CD4-positive, alpha-beta T cell treated with Interleukin-4 for 1 hour (primary cell): ENCODE measurements at regions not wholly inside any gene's neighbourhood (a gene's known extent, or its start where the extent isn't known, plus 50 kb on each side); places are given as distances from the start of the nearest gene placed in this dataset.

ENCODE experiments used
- DNase-seq, 2 donors: peaks; one replicate each; pipeline ENCODE4 v3.0.0-alpha.2; 2020 to 2022

DNA sequence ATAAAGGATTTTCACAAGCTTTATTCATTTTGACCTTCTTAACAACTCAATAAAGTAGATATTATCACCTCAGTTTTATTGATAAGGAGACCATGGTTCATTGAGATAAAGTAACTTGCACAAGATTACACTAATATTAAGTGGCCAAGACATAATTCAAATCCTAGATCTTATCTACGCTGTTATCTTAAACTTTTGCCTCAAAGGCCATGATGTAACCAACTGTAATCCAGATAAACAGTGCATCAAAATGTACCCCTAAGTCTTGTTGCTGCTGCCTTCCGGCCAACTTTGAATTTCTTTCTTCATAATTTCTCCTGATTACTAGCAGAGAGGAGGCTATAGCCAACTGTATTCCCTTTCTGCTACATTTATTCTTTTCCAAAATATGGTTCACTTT lies 1094.8 kb upstream of the PIK3C3 start:
- DNase-seq: no peak

DNA sequence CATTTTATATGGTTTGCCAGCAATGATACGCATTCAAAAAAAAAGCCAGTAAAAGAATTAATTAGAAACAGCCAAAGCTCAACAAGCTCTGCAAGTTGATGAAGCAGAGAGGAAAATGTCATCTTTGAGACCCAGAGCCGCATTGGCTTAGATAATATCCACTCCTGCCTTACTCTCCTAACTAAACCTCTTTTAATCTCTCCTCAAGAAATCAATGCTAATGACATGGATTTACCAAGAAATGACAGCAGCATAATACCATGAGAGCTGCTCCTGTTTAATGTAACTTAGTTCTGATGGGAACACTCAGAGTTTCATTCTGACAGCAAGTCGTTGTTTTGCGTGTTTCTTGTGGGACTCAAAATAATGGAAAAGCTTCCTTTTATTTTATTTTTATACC lies 1099.4 kb upstream of the PIK3C3 start:
- no peak for DNase-seq

DNA sequence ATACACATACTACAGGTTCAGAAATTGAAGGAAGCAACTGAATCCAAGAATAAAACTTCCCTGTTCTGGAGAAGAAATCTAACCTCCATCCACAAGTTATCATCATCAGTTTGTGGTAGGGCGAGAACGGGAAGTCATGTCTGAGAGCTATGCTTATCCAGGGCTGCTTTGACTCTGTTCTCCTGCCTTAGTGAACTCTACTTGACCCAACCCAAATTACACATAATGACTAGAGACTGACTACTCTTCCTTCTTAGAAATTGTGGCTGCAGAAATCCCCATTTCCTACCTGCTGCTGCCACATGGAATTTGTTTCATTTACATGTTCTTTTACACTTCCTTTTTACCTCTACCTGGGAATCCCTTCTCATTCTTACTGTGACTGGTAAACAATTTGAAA lies 1102.6 kb upstream of the PIK3C3 start:
- no peak for DNase-seq

DNA sequence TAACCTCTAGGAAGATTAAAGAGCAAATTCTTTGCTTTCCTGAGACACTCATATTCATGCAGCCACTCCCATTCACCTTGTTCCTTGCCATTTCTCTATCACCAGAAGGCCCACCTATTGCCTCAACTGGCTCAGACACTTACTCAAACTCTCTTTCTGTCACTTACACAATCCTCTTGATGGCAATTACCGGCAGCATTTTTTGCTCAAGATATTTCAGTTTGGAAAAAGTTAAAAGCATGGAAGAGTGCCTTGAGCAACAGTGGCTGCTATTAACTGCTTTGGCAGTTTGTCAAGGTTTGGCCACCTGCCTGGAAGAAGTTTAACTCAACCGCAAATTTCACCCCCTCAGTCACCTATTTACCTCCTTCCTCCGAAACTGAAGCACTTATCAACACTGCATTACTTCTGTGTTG lies 1104.0 kb upstream of the PIK3C3 start:
- no peak for DNase-seq

DNA sequence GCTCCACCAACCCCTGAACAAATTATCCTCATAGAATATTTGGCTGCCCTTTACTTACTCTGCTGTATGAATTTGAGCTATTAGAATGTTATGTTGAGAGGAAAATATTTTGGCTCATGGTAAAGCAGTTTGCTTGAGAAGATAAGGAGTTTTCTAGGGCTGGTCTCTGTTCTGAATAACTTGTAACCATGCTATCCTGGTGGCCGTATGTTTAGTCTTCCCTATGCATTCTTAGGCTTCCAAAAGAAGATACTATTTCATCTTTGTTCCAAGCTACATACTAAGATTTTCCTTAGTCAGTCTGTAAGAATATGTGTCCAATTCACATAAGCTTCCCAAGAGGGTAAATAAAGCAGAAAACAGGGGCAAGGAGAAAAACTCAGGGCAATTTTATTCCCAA lies 1105.1 kb upstream of the PIK3C3 start:
- DNase-seq: no peak

DNA sequence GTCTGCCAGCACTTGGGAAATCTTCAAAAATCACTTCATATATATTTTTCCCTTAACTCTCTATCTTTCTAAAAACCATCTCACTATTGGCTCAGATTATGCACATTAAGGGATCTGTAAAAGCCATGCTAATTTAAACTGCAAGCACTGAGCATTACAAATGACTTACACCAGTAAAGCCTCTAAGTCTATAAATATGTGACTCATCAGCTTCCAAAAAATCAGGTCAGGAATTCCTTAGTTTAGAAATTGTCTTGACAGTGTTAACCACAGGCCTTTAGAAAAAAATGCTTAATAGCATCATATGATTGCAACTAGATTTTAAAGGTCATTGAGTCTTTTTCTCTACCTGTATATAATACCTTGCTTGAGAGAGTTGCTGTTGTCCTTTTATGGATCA lies 1113.6 kb upstream of the PIK3C3 start:
- DNase-seq: no peak

DNA sequence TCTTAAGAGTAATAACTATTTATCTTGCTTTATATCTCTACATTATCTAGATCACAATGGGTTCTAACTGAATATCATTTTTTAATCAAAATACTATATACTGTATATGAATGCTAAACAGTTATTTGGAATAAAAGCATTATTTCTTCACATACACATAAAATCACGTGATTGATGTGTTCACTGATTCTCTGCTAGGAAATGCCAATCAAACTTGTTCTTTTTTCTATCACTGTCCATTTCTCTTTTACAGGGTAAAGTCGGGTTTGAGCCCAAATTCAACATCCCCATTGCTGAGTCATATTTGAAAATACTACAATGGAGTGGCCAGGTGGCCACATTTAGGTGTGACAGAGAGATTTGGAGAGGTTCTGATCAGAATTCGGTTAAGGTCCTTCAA lies 1114.0 kb upstream of the PIK3C3 start:
- no peak for DNase-seq

DNA sequence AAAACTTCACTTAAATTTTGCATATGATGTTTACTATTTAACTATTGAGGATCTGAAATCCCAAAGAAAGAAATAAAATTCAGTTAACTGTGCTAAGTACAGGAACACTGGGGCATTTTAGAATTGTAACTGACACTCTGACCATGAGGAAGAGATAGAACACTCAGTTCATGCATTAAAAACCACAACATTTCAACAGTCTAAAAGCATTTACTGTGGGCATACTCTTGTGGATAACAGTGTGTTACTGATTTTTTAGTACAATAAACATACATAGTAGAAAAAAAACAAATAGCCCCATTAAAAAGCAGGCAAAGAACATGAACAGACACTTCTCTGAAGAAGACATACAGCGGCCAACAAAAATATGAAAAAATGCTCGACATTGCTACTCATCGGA lies 1122.7 kb upstream of the PIK3C3 start:
- DNase-seq: no peak

DNA sequence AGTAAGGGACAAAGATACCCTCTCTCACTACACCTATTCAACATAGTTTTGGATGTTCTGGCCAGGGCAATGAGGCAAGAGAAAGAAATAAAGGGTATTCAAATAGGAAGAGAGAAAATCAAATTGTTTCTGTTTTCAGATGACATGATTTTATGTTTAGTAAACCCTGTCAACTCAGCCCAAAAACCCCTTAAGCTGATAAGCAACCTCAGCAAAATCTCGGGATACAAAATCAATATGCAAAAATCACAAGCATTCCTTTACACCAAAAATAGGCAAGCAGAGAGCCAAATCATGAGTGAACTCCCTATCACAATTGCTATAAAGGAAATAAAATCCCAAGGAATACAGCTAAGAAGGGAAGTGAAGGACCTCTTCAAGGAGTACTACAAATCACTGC lies 1130.7 kb upstream of the PIK3C3 start:
- DNase-seq: no peak

DNA sequence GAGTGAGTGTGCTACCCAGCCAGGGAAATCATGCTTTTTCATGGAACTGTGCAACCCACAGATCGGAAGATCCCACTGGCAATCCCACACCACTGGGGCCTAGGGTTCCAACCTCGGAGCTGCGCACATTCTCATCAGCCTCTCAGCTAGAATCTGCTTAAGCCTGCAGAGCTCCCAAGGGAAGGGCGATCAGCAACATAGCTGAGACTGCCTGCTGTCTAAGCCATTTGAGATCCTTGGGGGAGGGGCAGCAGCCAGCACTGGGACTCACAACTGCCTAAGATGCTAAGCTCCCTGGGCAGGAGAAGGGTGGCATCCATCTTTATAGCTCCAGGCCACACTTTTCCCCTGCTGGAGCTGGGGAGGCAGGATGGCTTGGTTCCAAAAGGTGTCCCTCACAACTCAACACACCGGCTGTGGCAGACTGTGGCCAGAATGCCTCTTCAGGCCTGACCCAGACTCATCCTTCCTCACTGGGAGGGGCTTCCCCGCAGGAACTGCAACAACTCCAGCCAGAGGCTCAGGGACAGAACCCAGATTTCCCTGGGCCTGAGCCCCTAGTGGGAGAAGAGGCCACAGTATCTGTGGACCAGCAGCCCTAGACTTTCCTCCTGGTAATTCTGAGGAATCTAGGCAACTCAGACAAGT lies 1133.3 kb upstream of the PIK3C3 start:
- DNase-seq: no peak

DNA sequence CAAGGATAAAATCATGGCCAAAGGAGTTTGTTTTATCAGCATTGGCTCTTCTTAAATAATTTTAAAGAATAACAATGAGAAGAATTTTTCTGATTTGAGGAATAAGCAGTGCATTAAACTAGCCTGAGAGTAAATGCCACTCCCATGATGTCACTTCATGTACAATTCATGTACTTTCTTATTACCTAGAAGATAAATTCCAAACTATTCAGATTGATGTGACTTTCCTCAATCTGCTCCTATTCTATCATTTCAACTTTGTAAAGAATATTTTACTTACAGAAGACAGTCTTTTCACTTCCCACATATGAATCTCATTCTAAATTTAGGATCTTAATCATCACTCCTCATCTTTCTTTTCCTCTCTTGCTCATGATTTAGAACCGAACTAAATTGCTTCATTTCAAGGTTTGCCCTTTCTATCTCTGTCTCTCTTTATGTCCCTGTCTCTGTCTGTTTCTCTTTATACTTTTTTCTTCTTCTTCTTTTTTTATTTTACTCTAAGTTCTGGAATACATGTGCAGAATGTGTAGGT lies 1142.0 kb upstream of the PIK3C3 start:
- no peak for DNase-seq

DNA sequence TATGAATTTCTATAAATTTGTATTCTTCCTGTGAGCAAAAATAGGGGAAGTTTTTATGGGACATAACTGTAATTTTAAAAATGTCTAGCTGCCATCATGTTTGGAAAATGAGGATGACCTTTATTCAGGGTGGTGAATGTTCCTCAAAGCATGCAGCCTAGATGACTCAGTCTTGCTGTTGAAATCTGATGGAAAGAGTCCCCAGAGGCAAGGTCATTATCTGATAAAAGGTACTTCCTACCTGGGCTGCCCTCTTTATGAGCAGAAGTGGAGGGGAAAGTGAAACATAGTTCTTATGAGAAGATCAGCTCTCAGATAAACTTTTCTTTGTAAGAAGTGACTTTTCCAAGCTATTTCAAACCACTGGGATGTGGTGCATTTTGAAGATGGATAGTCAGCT lies 1144.7 kb upstream of the PIK3C3 start:
- no peak for DNase-seq

DNA sequence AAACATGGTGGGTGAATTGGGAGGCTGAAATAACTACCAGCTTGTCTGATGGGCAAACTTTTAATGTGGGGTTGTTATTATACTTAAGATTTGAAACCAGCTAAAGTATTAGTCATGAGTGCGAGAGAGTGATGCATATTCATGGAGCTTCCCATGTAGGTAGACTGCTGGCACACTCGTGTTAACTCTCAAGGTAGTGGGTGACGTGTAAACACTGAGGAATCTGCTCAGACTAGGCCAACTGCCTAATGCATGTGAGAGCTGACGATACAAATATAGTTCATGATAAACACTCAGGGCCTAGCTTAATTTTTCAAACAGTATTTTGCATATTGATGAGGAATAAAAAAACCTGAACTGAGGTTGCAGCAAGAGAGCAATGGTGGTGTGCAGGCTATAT lies 1165.7 kb upstream of the PIK3C3 start:
- DNase-seq: no peak

DNA sequence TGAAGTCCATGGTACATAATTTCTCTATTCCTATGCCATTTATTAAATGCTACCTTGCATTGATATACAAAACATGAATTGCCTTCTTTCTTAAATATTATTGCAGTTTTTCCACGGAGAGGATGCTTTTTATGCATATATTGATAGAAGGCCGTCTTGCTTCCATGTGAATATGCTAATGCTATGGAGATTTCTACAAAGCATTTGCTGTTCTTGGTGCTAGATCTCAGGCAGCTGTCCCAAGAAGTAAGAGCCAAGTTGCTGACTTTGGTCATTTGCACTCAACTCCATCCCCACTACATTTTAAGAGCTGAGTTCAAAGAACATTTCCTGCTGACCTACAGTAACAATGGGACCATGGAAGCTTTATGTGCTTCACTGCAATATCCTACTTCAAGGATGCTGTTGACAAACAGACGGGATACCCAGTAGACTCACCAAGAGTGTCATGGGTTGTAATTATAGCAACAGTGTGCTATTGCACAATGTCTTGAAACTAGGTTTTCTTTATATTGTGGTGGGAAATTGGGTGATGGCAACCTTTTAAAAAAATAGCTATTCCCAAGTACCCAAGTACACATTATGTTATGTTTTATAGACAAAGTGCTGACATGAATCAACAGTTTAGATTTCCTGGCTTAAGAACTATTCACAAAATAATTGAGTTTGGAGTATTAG lies 1172.4 kb upstream of the PIK3C3 start:
- DNase-seq: no peak

DNA sequence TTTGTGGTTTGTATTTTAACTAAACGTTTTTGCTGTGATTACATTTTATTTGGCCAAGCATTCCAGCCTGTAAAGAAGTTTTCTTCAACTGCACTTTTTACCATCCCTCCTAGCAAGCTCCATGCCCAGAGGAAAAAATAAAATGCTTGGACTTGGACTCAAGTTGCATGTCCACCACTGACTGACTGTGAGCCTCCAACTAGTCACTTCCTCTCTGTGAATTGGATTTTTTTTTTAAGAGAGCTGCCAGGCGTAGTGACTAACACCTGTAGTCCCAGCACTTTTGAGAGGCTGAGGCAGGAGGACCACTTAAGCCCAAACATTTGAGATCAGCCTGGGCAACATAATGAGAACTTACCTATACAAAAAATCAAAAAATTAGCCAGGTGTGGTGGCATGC lies 1185.2 kb upstream of the PIK3C3 start:
- no peak for DNase-seq

DNA sequence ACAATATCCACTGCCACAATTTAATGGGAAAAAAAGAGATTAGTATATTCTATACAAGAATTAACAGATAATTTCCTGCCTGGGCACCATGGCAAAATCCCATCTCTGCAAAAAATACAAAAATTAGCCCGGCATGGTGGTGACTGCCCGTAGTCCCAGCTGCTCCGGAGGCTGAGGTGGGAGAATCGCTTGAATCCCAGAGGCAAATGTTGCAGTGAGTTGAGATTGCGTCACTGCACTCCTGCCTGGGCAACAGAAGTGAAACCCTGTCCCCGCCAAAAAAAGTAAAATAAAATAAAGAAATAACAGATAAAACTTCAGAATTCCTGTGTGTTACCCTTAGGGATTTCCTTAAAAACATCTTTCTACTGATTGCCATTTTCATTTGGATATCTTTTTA lies 1194.8 kb upstream of the PIK3C3 start:
- no peak for DNase-seq

DNA sequence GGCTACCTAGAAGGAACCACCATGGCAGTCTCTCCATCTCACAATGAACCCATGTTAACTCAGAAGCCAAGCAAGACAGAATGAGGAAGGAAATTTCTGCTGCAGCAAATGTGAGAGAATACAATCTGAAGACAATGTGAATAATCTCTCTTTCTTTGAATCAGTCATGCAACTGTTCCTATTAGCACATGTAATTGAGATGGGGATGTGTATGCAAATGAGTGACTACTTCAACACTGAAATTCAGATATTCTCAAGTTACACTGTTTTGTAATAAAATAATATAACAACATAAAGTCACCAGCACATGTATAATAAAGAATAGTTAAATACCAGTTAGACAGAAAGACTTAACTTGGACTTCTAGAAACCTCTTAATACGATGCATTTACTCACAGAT lies 1200.6 kb upstream of the PIK3C3 start:
- no peak for DNase-seq

DNA sequence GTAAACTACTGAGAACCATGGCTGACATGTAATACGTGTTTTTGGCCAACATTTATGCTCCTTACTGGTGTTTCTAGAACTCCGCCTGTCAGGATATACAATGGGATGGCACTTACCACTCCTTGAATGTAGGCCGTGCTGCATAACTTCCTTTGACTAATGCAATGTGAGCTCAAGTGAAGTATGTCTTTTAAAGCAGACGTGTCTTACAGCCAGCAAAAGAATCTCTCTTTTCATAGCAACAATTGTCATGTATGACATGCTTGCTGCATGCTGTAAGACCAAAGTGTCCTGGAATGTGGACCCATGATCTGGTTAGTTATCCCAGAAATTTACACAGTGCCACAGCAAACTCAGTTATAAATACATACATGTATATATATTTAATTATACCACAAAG lies 1202.7 kb upstream of the PIK3C3 start:
- no peak for DNase-seq

DNA sequence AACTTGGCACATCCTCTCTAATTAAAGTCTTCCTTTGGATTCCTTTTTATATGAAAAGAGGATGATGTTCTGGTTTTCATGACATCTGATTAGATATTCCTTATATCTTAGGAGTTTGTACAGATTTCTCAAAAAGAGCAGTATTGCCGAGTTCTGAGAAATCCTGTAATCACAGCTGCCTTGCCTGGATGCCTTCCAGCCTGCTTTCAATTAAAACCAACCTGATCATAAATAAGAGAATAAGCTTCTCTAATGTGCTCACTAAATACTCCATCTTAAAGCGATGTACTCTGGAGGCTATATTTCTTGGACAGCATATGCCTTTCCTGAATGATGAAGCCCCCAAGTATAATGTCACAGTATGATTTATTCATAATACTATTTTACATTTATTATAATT lies 1203.8 kb upstream of the PIK3C3 start:
- no peak for DNase-seq

DNA sequence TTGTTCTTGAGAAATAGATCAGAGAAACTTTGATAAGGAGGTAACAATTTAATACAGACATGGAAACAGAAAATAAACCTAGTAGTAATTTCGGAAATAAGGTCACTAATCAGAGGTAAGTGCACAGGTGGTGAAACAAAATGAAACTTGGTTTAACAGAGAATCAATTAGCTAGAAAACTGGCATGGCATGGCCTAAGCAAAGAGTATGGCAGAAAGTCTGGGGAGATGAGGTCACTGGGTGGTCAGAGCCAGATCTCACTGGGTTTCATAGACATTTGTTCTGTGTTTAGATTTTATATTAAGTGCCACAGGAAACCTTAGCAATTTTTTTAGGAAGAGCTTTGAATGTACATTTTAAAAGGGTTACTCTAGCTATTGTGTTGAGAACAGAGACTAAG lies 1216.0 kb upstream of the PIK3C3 start:
- DNase-seq: no peak

DNA sequence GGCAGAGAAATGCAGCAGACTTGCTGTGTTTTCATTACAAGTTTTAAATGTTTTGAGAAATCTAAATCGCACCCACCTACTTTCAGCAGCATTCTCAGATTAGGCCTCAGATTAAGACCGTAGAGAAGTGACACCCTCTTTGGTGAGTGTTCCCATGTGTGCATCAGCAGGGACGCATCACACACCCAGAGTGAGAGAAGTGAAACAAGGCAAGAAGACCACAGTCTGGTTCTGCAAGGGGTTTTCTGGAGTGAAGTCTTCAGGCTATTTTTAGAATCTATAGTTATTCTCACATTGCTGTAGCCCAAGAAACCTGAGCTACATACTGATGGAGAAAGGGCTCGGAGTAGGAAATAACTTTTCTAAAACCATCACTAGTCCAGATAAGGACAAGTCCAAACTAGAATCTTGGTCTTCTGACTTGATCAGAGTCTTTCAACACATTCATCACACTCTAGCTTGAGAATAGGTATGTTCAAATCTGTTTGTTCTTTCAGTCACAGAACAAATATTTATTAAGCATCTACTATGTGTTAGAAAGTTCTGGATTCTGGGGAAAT lies 1216.6 kb upstream of the PIK3C3 start:
- no peak for DNase-seq

DNA sequence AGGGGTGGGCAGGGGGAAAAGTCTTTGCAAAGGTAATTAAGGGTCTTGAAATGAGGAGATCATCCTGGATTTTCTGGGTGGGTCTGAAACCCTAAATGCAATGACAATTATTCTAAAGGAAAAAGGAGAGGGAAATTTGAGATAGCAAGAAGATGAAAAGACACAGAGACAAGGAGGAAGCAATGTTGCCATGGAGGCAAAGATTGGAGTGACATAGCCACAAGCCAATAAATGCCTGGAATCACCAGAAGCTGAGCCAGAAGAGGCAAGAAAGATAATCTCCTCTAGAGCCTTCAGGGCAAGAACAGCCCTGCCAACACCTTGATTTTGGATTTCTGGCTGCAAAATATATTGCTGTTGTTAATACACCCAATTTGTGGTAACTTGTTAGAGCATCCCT lies 1246.3 kb upstream of the PIK3C3 start:
- no peak for DNase-seq

DNA sequence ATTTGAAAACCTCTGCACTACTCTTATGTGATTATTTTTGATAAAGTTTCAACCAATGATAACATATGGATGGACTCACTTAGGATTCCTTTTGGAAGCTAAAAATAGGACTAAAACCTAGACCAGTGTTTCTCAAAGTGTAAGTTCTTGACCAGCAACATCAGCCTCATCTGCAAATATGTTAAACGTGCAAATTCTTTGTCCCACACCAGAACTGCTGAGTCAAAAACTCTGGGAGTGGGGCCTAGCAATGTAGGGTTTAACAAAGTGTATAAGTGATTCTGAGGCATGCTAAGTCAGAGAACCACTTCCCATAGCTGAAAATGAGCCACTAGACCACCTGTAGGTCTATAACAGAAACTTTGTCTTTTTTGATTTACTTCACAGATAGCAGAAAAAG lies 1247.2 kb upstream of the PIK3C3 start:
- no peak for DNase-seq

DNA sequence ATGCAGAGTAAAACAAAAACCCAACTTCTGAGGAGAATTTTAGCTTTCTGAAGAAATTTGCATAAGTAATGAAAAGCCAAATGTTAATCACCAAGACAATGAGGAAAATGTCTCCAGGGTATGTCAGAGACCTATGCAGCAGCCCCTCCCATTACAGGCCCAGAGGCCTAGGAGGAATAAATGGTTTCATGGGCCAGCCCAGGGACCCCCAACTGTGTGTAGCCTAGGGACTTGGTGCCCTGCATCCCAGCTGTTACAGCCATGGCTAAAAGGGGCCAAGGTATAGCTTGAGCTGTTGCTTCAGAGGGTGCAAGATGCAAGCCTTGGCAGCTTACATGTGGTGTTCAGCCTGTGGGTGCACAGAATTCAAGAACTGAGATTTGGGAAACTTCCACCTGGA lies 1256.9 kb upstream of the PIK3C3 start:
- no peak for DNase-seq

DNA sequence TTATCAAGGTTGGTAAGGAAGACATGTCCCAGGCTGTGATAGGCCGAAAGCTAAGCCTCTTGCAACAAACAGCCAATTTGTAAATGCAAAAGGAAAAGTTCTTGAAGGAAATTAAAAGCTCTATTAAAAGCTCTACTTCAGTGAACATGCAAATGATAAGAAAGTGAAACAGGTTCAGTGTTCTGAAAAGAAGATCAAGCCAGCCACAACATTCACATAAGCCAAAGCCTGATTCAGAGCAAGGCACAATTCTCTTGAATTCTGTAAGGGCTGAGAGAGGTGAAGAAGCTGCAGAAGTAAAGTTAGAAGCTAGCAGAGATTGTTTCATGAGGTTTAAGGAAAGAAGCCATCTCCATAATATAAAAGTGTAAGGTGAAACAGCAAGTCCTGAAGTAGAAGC lies 1259.5 kb upstream of the PIK3C3 start:
- no peak for DNase-seq
